ENCODE measurements at regions not wholly inside any gene's neighbourhood (a gene's known extent, or its start where the extent isn't known, plus 50 kb on each side); places are given as distances from the start of the nearest gene placed in this dataset.

DNA sequence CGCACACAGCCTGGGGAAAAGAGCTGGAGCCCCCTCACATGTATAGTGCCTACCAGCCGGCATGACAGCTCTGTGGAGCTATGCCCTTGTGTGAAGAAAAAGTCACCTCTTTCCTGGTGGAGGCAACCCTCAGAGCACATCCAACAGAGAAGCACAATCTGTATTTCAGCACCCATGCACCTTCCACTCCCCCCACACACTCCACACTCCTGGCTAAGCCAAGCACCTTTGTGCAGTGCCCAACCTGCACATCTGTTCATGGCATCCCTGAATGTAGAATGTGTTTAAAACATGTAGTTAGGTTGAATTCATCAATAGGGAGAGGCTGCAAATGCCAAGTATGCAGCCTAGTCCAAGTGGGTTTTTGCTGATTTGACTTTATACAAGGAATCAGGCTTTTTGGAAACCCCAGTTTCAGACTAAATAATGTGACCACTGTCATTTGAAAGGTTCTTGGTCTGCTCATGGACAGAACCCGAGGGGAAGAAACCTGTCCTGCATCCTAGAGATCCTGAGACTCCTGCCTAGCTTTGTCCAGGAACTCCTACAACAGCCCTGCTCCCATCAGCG is 197.1 kb downstream of the TOMM20 start:
- Histone ChIP-seq H3K36me3 (ENCODE audit: insufficient read depth, low read length) (no peaks in the 10 kb centered on the region), H3K9me2 (ENCODE audit: insufficient read depth, low read length) (no peaks in the 10 kb centered on the region), H3K4me2 (ENCODE audit: low read length) (no peak overlapping the region), H2AFZ (ENCODE audit: low read depth, low read length) (no peak overlapping the region), H4K20me1 (ENCODE audit: insufficient read depth) (no peaks in the 10 kb centered on the region), H3K9me3 (ENCODE audit: low read length) (no peaks in the 10 kb centered on the region), H3F3A (ENCODE audit: insufficient read depth, low read length, poor library complexity, severe bottlenecking) (no peaks in the 10 kb centered on the region), H3K9ac (ENCODE audit: low read length) (no peak overlapping the region), H3K4me3 (ENCODE audit: low read length) (no peak overlapping the region), H3K79me2 (replicated peaks; ENCODE audit: insufficient read depth, low read length) (no peaks in the 10 kb centered on the region), H3K27ac (ENCODE audit: low read length) (no peak overlapping the region), H3K27me3 (ENCODE audit: insufficient read depth, low read depth, low read length) (no peaks in the 10 kb centered on the region)
- TF ChIP-seq EZH2 (IDR thresholded peaks at IDR 0.05; ENCODE audit: borderline replicate concordance, insufficient read depth, low read length, poor library complexity, severe bottlenecking) = no peak

DNA sequence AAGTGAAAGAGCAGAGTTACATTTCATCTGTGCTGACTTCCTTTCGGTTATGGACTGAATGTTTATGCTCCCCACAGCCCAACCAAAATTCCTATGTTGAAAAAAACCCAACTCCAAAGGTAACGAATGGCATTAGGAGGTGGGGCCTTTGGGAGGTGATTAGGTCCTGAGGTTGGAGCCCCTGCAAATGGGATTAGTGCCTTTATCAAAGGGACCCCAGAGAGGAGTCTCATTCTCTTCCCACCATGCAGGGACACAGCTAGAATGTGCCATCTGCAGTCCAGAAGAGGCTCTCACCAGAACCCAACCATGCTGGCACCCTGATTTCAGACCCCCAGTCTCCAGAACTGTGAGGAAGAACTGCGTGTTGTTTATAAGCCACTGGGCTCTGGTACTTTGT is 199.3 kb downstream of the TOMM20 start:
- Histone ChIP-seq H3K27me3 (ENCODE audit: insufficient read depth, low read depth, low read length) (no peaks in the 10 kb centered on the region), H3K9me2 (ENCODE audit: insufficient read depth, low read length) (no peaks in the 10 kb centered on the region), H3K4me2 (ENCODE audit: low read length) (no peak overlapping the region), H3K9ac (ENCODE audit: low read length) (no peak overlapping the region), H3K36me3 (ENCODE audit: insufficient read depth, low read length) (no peaks in the 10 kb centered on the region), H3K27ac (ENCODE audit: low read length) (no peak overlapping the region), H3F3A (ENCODE audit: insufficient read depth, low read length, poor library complexity, severe bottlenecking) (no peaks in the 10 kb centered on the region), H4K20me1 (ENCODE audit: insufficient read depth) (no peaks in the 10 kb centered on the region), H3K4me3 (ENCODE audit: low read length) (no peak overlapping the region), H3K9me3 (ENCODE audit: low read length) (no peaks in the 10 kb centered on the region), H3K79me2 (replicated peaks; ENCODE audit: insufficient read depth, low read length) (no peaks in the 10 kb centered on the region), H2AFZ (ENCODE audit: low read depth, low read length) (no peak overlapping the region)
- TF ChIP-seq MXI1 (conservative IDR thresholded peaks at IDR 0.05; ENCODE audit: poor library complexity, severe bottlenecking) (no peak), EZH2 (IDR thresholded peaks at IDR 0.05; ENCODE audit: borderline replicate concordance, insufficient read depth, low read length, poor library complexity, severe bottlenecking) (no peak), SMC3 (conservative IDR thresholded peaks at IDR 0.05; ENCODE audit: poor library complexity) (no peak), RAD21 (conservative IDR thresholded peaks at IDR 0.05) (no peak), POLR2AphosphoS5 (IDR thresholded peaks at IDR 0.05) (no peak), EP300 (conservative IDR thresholded peaks at IDR 0.05; ENCODE audit: poor library complexity, severe bottlenecking) (no peak), TAF1 (IDR thresholded peaks at IDR 0.05; ENCODE audit: low read depth) (no peak)
- TF ChIP-seq, protein P1, sequence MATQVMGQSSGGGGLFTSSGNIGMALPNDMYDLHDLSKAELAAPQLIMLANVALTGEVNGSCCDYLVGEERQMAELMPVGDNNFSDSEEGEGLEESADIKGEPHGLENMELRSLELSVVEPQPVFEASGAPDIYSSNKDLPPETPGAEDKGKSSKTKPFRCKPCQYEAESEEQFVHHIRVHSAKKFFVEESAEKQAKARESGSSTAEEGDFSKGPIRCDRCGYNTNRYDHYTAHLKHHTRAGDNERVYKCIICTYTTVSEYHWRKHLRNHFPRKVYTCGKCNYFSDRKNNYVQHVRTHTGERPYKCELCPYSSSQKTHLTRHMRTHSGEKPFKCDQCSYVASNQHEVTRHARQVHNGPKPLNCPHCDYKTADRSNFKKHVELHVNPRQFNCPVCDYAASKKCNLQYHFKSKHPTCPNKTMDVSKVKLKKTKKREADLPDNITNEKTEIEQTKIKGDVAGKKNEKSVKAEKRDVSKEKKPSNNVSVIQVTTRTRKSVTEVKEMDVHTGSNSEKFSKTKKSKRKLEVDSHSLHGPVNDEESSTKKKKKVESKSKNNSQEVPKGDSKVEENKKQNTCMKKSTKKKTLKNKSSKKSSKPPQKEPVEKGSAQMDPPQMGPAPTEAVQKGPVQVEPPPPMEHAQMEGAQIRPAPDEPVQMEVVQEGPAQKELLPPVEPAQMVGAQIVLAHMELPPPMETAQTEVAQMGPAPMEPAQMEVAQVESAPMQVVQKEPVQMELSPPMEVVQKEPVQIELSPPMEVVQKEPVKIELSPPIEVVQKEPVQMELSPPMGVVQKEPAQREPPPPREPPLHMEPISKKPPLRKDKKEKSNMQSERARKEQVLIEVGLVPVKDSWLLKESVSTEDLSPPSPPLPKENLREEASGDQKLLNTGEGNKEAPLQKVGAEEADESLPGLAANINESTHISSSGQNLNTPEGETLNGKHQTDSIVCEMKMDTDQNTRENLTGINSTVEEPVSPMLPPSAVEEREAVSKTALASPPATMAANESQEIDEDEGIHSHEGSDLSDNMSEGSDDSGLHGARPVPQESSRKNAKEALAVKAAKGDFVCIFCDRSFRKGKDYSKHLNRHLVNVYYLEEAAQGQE (IDR thresholded peaks at IDR 0.05; ENCODE audit: borderline replicate concordance) = no peak
- TF ChIP-seq, protein P2, sequence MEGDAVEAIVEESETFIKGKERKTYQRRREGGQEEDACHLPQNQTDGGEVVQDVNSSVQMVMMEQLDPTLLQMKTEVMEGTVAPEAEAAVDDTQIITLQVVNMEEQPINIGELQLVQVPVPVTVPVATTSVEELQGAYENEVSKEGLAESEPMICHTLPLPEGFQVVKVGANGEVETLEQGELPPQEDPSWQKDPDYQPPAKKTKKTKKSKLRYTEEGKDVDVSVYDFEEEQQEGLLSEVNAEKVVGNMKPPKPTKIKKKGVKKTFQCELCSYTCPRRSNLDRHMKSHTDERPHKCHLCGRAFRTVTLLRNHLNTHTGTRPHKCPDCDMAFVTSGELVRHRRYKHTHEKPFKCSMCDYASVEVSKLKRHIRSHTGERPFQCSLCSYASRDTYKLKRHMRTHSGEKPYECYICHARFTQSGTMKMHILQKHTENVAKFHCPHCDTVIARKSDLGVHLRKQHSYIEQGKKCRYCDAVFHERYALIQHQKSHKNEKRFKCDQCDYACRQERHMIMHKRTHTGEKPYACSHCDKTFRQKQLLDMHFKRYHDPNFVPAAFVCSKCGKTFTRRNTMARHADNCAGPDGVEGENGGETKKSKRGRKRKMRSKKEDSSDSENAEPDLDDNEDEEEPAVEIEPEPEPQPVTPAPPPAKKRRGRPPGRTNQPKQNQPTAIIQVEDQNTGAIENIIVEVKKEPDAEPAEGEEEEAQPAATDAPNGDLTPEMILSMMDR (IDR thresholded peaks at IDR 0.05; ENCODE audit: poor library complexity, severe bottlenecking) = no peak

Data from neural cell (in vitro differentiated cells).